Vagina (tissue), 2 donors: ENCODE measurements at regions not wholly inside any gene's neighbourhood (a gene's known extent, or its start where the extent isn't known, plus 50 kb on each side); places are given as distances from the start of the nearest gene placed in this dataset.
"Not testable (repeated sequence)": the region's sequence is repeated elsewhere in the genome, so short reads cannot be mapped to it uniquely, and the experiment has no call there.

ENCODE experiments used
- DNase-seq, 2 donors: peaks; one replicate each; pipeline ENCODE4 v3.0.0-alpha.2; 2017; ENCODE audit errors: extremely low spot score in 2 of 2
- H3K27ac ChIP-seq: fragments of 200-600 bp; sonication (generic); one replicate; pipeline ENCODE4 v1.5.1; 2019
- H3K27me3 ChIP-seq: fragments of 200-600 bp; sonication (generic); one replicate; pipeline ENCODE4 v1.5.1; 2019
- H3K36me3 ChIP-seq, 2 donors: fragments of 200-600 bp; sonication (generic); one replicate each; pipeline ENCODE4 v1.5.1; 2017 to 2019
- H3K4me1 ChIP-seq: fragments of 200-600 bp; sonication (generic); one replicate; pipeline ENCODE4 v1.5.1; 2019
- H3K4me3 ChIP-seq, 2 donors: fragments of 200-600 bp; sonication (generic); 1 replicate in 1 of 2; 2 replicates in 1 of 2; pipeline ENCODE4 v1.5.1; 2016 to 2019
- H3K9me3 ChIP-seq: fragments of 200-600 bp; sonication (generic); one replicate; pipeline ENCODE4 v1.5.1; 2019
- POLR2A ChIP-seq, 2 donors: fragments of 450-650 bp; IDR thresholded peaks; one replicate each; pipeline ENCODE4 v1.6.1; 2017; ENCODE audit warnings: antibody characterized with exemption in 2 of 2, mild to moderate bottlenecking in 2 of 2, moderate library complexity in 2 of 2
- POLR2AphosphoS5 ChIP-seq, 2 donors: sonication (generic); formaldehyde crosslinking; IDR thresholded peaks; one replicate each; pipeline ENCODE4 v1.9.0; 2017; ENCODE audit warnings: antibody characterized with exemption in 2 of 2, mild to moderate bottlenecking in 2 of 2, low read depth in 1 of 2; ENCODE audit not compliant: insufficient read depth in 1 of 2
- intact Hi-C: fragments of 100-400 bp; cut with DNase I; formaldehyde crosslinking; loops from one replicate; pipeline ENCODE4 v1.15.1; 2023
- TF ChIP-seq, protein P1 (sequence below), 3 experiments: fragments of 450-650 bp in 2 of 3; fragments of 200-600 bp in 1 of 3; sonication (generic) in 1 of 3; IDR thresholded peaks; one replicate each; pipeline ENCODE4 v1.5.1; 2017 to 2019; ENCODE audit warnings: antibody characterized with exemption in 3 of 3, mild to moderate bottlenecking in 2 of 3, moderate library complexity in 2 of 3

DNA sequence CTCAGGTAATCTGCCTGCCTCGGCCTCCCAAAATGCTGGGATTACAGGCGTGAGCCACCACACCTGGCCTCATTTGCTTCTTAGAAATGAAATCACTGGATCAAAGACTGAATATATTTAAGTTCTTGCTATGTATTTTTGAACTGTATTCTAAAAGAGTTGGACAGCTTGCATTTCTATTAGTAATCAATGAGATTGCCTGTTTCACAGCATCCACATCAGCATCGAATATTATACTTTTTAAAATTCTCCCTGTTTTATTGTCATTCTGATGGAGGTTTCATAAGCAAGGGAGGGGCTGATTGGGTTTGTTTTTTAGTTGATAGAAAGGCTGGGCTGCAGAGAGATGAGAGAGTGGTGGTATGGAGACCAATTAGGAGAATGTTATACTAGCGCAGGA lies 68.7 kb upstream of the CREB3L1 start:
- no peak overlapping the region for H3K27ac ChIP-seq
- no peaks in the 10 kb centered on the region for H3K4me1 ChIP-seq
- intact Hi-C loops = no loop called here
- H3K4me3 ChIP-seq = no peak overlapping the region
- H3K36me3 ChIP-seq = no peaks in the 10 kb centered on the region
- H3K27me3 ChIP-seq = no peaks in the 10 kb centered on the region
- TF ChIP-seq, protein P1, sequence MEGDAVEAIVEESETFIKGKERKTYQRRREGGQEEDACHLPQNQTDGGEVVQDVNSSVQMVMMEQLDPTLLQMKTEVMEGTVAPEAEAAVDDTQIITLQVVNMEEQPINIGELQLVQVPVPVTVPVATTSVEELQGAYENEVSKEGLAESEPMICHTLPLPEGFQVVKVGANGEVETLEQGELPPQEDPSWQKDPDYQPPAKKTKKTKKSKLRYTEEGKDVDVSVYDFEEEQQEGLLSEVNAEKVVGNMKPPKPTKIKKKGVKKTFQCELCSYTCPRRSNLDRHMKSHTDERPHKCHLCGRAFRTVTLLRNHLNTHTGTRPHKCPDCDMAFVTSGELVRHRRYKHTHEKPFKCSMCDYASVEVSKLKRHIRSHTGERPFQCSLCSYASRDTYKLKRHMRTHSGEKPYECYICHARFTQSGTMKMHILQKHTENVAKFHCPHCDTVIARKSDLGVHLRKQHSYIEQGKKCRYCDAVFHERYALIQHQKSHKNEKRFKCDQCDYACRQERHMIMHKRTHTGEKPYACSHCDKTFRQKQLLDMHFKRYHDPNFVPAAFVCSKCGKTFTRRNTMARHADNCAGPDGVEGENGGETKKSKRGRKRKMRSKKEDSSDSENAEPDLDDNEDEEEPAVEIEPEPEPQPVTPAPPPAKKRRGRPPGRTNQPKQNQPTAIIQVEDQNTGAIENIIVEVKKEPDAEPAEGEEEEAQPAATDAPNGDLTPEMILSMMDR (IDR thresholded peaks at IDR 0.05) = no peak
- TF ChIP-seq POLR2A (IDR thresholded peaks at IDR 0.05) (no peak), POLR2AphosphoS5 (IDR thresholded peaks at IDR 0.05; ENCODE audit: insufficient read depth in 1 of 2, low read depth in 1 of 2) (no peak)
- no peaks in the 10 kb centered on the region for H3K9me3 ChIP-seq
- DNase-seq = no peak

DNA sequence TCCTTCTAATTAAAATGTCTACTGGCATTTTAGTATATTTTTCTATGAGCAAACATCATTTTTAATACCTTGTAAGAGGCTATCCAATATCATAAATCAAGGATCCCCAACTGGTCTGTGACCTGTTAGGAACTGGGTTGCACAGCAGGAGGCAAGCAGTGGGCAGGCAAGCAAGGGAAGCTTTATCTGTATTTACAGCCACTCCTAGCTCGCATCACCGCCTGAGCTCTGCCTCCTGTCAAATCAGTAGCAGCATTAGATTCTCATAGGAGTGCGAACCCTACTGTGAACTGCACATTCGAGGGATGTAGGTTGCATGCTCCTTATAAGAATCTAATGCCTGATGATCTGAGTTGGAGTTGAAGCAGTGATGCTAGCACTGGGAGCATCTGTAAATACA lies 70.2 kb upstream of the CREB3L1 start:
- TF ChIP-seq POLR2A (IDR thresholded peaks at IDR 0.05) (no peak), POLR2AphosphoS5 (IDR thresholded peaks at IDR 0.05; ENCODE audit: insufficient read depth in 1 of 2, low read depth in 1 of 2) (no peak)
- TF ChIP-seq, protein P1 (IDR thresholded peaks at IDR 0.05) = no peak
- Histone ChIP-seq H3K36me3 (no peaks in the 10 kb centered on the region), H3K9me3 (no peaks in the 10 kb centered on the region), H3K4me1 (no peaks in the 10 kb centered on the region), H3K27ac (no peak overlapping the region), H3K4me3 (no peak overlapping the region), H3K27me3 (no peaks in the 10 kb centered on the region)
- DNase-seq = no peak
- intact Hi-C loops = no loop called here

DNA sequence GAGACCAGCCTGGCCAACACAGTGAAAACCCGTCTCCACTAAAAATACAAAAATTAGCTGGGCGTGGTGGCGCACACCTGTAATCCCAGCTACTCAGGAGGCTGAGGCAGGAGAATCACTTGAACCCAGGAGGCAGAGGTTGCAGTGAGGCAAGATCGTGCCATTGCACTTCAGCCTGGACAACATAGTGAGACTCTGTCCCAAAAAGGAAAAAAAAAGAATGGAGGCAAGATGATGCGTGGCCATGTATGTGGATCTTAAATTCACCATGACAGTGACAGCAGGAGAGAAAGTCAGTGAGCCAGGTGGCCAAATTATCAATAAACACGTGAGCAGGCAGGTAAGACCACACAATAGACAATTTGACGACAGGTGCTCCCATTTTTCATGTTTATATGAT lies 73.0 kb upstream of the CREB3L1 start:
- DNase-seq, H3K4me3 ChIP-seq, H3K27ac ChIP-seq, H3K4me1 ChIP-seq, H3K27me3 ChIP-seq, H3K36me3 ChIP-seq, H3K9me3 ChIP-seq, intact Hi-C loops: not testable (repeated sequence)

DNA sequence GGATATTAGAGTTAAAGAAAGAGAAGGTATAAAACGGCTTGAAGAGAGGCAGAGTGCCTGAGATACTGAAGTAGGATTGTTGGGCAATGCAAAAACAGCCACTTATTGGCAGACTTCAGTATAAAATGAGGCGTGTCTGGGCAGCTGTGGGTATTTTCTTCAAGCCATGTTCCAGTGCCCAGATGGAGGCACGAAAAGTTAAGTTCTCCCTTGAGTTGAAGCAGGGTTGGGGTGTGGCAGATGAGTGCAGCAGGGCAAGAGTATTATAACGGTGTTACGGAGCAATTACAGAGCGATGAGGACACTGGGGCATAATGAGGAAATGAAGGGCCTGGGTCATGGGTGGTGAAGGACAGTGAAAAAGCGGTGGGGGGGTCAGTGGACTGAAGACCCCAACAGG lies 73.7 kb upstream of the CREB3L1 start:
- TF ChIP-seq POLR2A (IDR thresholded peaks at IDR 0.05) = no peak
- TF ChIP-seq, protein P1 (IDR thresholded peaks at IDR 0.05) = no peak
- no peak for TF ChIP-seq POLR2AphosphoS5 (IDR thresholded peaks at IDR 0.05; ENCODE audit: insufficient read depth in 1 of 2, low read depth in 1 of 2)
- no peaks in the 10 kb centered on the region for H3K9me3 ChIP-seq
- intact Hi-C loops = no loop called here
- no peaks in the 10 kb centered on the region for H3K27me3 ChIP-seq
- H3K36me3 ChIP-seq = no peaks in the 10 kb centered on the region
- no peak for DNase-seq
- no peaks in the 10 kb centered on the region for H3K4me1 ChIP-seq
- H3K4me3 ChIP-seq = no peak overlapping the region
- no peak overlapping the region for H3K27ac ChIP-seq

DNA sequence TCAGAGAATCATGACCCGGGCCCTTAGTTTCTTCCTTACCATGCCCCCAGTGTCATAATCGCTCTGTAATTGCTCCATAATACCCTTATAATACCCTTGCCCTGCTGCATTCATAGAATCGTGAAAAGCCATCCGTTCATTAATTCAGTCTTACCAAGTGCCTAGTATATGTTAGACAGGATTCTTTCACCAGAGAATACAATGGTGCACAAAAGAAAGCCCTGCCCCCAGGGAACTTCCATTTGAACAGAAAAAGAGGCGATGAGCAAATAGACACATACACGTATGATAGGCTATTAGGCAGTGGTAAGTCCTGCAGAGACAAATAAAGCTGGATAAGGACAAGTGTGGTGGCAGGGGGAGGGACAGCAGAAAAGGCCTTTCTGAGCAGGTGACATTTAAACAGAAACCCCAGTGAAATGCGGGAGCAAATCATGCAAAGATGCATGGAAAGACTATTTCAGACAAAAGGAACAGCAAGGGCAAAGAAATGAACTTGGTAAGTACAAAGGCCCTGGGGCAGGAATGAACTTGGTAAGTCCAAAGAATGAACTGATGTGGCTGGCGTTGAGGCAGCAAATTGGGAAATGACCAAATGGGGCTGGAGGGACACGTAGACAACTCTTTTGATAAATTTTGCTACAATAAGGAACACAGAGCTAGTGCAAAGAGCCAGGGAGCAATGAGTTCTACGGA lies 74.6 kb upstream of the CREB3L1 start:
- Histone ChIP-seq H3K4me1 (no peaks in the 10 kb centered on the region), H3K4me3 (no peak overlapping the region), H3K27me3 (no peaks in the 10 kb centered on the region), H3K36me3 (no peaks in the 10 kb centered on the region), H3K9me3 (no peaks in the 10 kb centered on the region), H3K27ac (no peak overlapping the region)
- DNase-seq = no peak
- intact Hi-C loops = no loop called here
- TF ChIP-seq POLR2AphosphoS5 (IDR thresholded peaks at IDR 0.05; ENCODE audit: insufficient read depth in 1 of 2, low read depth in 1 of 2) (no peak), POLR2A (IDR thresholded peaks at IDR 0.05) (no peak)
- TF ChIP-seq, protein P1 (IDR thresholded peaks at IDR 0.05) = no peak
